GOT3 (cell line): ENCODE measurements at regions not wholly inside any gene's neighbourhood (a gene's known extent, or its start where the extent isn't known, plus 50 kb on each side); places are given as distances from the start of the nearest gene placed in this dataset.

Source experiments
- DNase-seq: peaks from one replicate; lab custom pipeline; 2025; ENCODE audit warnings: mixed read lengths; lab: John Stamatoyannopoulos, UW

DNA sequence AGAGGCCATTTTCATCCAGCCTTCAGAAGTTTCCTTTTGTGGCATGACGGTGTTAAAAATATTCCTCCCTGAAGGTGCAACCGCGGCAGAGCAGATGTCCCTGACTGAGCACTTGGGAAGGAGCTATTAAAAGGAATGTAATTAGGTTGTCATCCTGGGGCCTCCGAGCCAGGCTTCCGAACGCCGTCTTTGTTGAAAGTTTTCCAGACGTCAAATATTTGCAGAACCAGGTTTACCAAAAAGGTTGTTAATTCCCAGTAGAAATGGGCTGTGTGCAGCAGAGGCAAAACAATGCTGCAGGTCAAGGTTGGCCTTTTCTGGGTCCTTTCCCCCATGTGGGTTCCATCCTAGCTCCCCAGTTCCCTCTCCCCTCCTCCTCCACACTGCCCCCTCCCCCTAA lies 88.8 kb upstream of the CALM2 start:
- DNase-seq = no peak

- DNase-seq = no peak
Measured at GRCh38 chr2:47264686-47265085, 88.4 kb upstream of the CALM2 start.

DNA sequence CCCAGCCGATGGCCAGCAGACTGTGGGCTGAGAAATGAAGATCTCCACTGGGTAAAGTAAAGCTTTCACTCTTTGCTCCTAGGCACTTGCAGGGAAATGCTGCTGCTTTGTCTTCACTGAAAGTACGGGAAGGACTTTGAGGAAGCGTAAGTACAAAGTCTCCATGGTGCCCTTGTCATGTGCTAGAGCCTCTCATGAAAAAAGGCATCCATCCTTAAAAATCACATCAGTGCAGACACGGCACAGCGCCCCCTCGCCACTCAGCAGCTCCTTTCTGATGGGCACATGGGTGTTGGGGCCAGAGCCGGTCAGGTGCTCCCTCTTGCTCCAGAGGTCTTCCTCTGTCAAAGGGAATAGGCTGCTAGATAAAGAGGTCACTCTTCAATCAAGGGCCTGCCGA lies 87.8 kb upstream of the CALM2 start:
- no peak for DNase-seq

DNA sequence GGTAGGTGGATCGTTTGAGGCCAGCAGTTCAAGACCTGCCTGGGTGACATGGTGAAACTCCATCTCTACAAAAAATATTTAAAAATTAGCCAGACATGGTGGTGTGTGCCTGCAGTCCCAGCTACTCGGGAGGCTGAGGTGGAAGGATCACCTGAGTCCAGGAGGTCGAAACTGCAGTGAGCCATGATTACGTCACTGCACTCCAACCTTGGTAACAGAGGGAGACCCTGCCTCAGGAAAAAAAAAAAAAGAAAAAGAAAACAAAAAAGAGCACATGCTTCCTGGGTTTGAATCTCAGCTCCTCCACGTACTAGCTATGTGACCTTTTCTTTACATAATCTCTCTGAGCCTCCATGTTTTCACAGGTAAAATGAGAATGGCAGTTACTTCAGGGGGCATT lies 86.3 kb upstream of the CALM2 start:
- DNase-seq = no peak

- no peak for DNase-seq
Measured at GRCh38 chr2:47260971-47261370, 84.7 kb upstream of the CALM2 start.

GRCh38 chr2:47259829-47260228 lies 83.5 kb upstream of the CALM2 start:
- DNase-seq = no peak

- DNase-seq = no peak
Measured at GRCh38 chr2:47257946-47258348, 81.6 kb upstream of the CALM2 start.

DNA sequence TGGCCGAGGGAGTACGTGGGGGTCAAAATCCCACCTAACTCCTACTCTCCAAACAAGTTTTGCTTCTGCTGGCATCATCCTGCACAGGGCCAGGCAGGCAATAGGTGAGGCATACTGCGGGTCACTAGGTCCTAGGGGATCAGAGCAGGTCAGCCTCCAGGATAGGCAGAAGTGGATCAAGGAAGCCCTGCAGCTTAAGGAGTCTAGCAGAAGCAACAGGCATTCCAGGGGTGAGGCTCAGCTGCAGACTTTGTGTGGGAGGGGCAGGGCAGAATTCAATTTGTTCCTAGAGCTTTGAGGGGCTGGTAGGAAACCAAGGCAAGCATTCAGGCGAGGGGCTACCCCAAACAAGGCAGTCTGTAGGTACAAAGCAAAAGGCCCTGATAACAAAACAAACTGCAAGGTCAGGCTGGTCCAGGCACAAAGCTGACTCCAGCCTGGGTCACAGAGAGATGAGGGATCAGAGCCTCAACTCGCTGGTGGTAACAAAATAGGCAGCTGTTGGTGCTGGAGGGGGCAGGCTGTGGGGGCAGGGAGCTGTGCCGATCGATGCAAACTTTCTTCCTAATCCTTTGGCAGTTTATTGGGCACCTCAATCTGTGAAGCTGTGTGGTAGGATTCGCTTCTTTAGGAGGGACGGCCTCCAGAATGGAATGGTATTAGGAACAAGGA lies 80.2 kb upstream of the CALM2 start:
- no peak for DNase-seq

DNA sequence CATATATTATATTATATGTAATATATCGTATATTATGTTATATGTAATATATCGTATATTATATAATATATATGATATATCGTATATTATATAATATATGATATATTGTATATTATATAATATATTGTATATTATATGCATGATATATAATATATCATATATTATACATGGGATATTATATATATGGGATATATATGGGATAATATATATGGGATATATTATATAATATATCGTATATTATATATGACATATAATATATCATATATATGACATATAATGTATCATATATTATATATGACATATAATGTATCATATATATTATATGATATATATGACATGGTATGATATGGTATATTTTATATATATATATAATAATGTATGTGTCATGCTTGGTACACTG lies 79.5 kb upstream of the CALM2 start:
- no peak for DNase-seq

GRCh38 chr2:47254464-47254863 lies 78.2 kb upstream of the CALM2 start:
- DNase-seq = no peak

- DNase-seq = no peak
Measured at GRCh38 chr2:47253447-47253846, 77.1 kb upstream of the CALM2 start.

DNA sequence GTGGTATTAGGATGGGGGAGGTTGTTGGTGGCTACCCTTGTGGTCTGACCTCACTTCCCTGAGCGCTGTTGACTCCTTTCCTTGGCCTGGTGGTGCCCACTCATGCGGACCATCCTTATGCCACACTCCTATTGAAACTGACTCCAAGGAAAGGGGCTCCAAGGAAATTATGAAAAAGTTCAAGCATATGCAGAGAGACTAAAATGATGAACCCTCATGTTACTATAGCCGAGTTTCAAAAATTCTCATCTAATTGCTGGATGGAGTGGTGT lies 75.0 kb upstream of the CALM2 start:
- no peak for DNase-seq

GRCh38 chr2:47250586-47251403 lies 74.5 kb upstream of the CALM2 start:
- no peak for DNase-seq

GRCh38 chr2:47249931-47250330 lies 73.6 kb upstream of the CALM2 start:
- no peak for DNase-seq

GRCh38 chr2:47249157-47249900 lies 73.0 kb upstream of the CALM2 start:
- DNase-seq = no peak

GRCh38 chr2:47243596-47244323 lies 67.4 kb upstream of the CALM2 start:
- DNase-seq = no peak

DNA sequence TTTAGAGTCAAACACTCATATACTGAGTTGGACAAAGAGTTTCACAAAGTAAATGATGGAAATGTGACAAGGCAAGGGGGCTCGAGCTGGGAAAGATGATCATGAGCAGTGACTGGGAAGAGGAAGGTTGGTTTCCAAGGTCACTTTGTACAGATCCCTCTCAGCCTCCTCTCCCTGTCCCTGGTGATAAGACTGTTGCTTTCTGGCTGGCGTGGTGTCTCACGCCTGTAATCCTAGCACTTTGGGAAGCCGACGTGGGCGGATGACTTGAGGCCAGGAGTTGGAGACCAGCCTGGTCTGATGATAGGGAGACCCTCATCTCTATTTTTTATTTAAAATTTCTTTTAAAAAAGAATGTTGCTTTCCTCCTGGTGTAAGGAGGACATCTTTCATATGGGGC lies 65.4 kb upstream of the CALM2 start:
- DNase-seq = no peak

- no peak for DNase-seq
Measured at GRCh38 chr2:47239119-47239969, 63.0 kb upstream of the CALM2 start.

DNA sequence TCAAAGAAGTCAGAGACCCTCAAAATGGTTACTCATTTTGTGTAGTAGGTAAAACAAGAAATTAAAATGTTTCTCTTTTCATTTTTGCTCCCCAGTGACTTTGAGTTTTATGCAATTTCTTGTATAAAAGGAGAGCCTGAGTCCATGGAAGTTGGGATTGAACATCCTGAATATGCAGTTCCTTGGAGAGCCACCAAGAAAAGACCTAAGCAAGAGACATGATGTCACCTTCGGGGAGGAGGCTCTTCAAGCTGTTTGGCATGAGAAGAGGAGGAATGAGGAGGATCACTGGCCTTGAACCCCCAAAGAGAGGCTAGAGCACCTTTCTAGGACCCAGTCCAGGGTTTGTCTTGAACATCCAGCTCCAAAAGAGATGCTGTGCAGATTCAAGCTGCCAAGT lies 62.3 kb upstream of the CALM2 start:
- no peak for DNase-seq

DNA sequence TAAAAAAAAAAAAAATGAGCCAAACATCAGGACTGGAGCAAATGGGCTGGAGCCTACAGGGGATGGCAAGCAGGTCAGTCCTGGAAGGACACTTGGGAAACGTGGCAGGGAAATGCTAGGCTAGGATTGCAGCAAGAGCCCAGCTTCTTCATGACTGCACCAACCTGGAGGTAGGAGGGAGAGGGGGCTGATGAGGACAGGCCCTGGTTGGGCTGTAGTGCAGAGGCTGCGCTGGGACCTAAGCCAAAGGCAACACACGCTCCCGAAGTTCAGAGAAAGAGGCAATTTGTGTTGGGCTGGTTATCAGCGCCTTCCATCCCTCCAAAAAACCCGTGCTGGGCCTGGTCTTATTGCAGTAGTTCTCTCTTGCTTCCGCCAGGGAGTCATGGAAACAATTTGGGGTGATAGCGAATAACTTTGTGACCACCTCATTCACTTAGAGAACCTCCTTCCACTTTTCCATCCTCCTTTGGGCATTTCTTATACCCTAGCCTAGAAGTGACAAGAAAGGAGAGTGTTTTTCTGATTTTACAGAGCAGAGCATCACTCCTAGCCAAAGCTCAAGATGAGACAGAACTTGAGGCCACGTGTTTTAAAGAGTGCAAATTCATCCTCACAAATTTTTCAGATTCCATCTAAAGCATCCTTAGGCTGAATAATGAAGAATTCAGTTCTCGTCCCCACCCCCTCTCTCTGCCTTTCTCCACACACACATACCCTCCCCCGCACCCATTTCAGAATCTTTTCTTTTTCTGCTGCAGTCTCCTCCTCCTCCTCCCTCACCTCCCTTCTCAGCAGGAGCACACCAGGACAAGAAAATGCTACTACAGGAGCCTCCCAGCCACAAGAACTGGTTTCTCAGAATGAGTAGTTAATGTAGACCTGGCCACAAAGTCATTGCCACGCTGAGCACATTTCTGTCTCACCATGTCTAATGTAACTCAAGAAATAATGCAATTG lies 61.3 kb upstream of the CALM2 start:
- DNase-seq = no peak
